H9 (cell line): ENCODE measurements at regions not wholly inside any gene's neighbourhood (a gene's known extent, or its start where the extent isn't known, plus 50 kb on each side); places are given as distances from the start of the nearest gene placed in this dataset.

Source experiments
- DNase-seq: peaks from one replicate; pipeline ENCODE4 v3.0.0-alpha.2; 2017
- H2AFZ ChIP-seq: one replicate; pipeline ENCODE4 v1.6.1; 2013; ENCODE audit warnings: mild to moderate bottlenecking, low read length, control low read depth, moderate library complexity
- H2AK5ac ChIP-seq: 2 replicates; pipeline ENCODE4 v1.6.1; 2013; ENCODE audit warnings: low read length, control low read depth, mixed read lengths; ENCODE audit not compliant: insufficient read length
- H2BK120ac ChIP-seq: one replicate; pipeline ENCODE4 v1.6.1; 2013; ENCODE audit warnings: low read depth, mild to moderate bottlenecking, low read length, control low read depth, inconsistent platforms; ENCODE audit not compliant: poor library complexity, severe bottlenecking
- H2BK12ac ChIP-seq: 2 replicates; pipeline ENCODE4 v1.6.1; 2013; ENCODE audit warnings: low read length, control low read depth, mixed read lengths, low read depth; ENCODE audit not compliant: insufficient read length
- H2BK15ac ChIP-seq: 2 replicates; pipeline ENCODE4 v1.6.1; 2013; ENCODE audit warnings: low read depth, low read length, control low read depth
- H2BK20ac ChIP-seq: one replicate; pipeline ENCODE4 v1.6.1; 2013; ENCODE audit warnings: low read depth, mild to moderate bottlenecking, low read length, control low read depth, inconsistent platforms; ENCODE audit not compliant: poor library complexity, severe bottlenecking
- H2BK5ac ChIP-seq: 2 replicates; pipeline ENCODE4 v1.6.1; 2013; ENCODE audit warnings: low read length, control low read depth, mixed read lengths; ENCODE audit not compliant: insufficient read length
- H3K14ac ChIP-seq: 2 replicates; pipeline ENCODE4 v1.6.1; 2013; ENCODE audit warnings: low read length, control low read depth; ENCODE audit not compliant: insufficient read depth
- H3K18ac ChIP-seq: 2 replicates; pipeline ENCODE4 v1.6.1; 2013; ENCODE audit warnings: low read depth, mild to moderate bottlenecking, mixed read lengths, low read length, control low read depth; ENCODE audit not compliant: insufficient read length
- H3K23ac ChIP-seq: 2 replicates; pipeline ENCODE4 v1.6.1; 2013; ENCODE audit warnings: low read length, control low read depth, mixed read lengths, low read depth; ENCODE audit not compliant: insufficient read length
- H3K23me2 ChIP-seq: 2 replicates; pipeline ENCODE4 v1.6.1; 2013; ENCODE audit warnings: low read depth, mild to moderate bottlenecking, mixed read lengths, low read length, control low read depth; ENCODE audit not compliant: insufficient read length, poor library complexity, severe bottlenecking
- H3K27ac ChIP-seq: 2 replicates; pipeline ENCODE4 v1.5.1; 2013; ENCODE audit warnings: low read length, control low read depth, mixed read lengths, low read depth; ENCODE audit not compliant: insufficient read length
- H3K27me3 ChIP-seq: 2 replicates; pipeline ENCODE4 v1.6.1; 2013; ENCODE audit warnings: low read length, control low read depth, inconsistent platforms; ENCODE audit not compliant: insufficient read depth
- H3K4ac ChIP-seq: 2 replicates; pipeline ENCODE4 v1.6.1; 2013; ENCODE audit warnings: low read depth, mild to moderate bottlenecking, control low read depth, inconsistent platforms, low read length, moderate library complexity
- H3K4me1 ChIP-seq: 2 replicates; pipeline ENCODE4 v1.6.1; 2013; ENCODE audit warnings: low read length, control low read depth, inconsistent platforms; ENCODE audit not compliant: insufficient read depth
- H3K4me2 ChIP-seq: 2 replicates; pipeline ENCODE4 v1.6.1; 2013; ENCODE audit warnings: low read length, control low read depth, mixed read lengths; ENCODE audit not compliant: insufficient read length, insufficient read depth
- H3K56ac ChIP-seq: 2 replicates; pipeline ENCODE4 v1.6.1; 2013; ENCODE audit warnings: low read depth, mild to moderate bottlenecking, mixed read lengths, low read length, control low read depth; ENCODE audit not compliant: insufficient read length
- H3K79me1 ChIP-seq: 2 replicates; pipeline ENCODE4 v1.6.1; 2013; ENCODE audit warnings: low read depth, mild to moderate bottlenecking, moderate library complexity, low read length, control low read depth, inconsistent platforms; ENCODE audit not compliant: insufficient read depth, poor library complexity, severe bottlenecking
- H3K79me2 ChIP-seq: 2 replicates; pipeline ENCODE4 v1.6.1; 2013; ENCODE audit warnings: low read length, control low read depth, inconsistent platforms; ENCODE audit not compliant: insufficient read depth
- H3K9ac ChIP-seq: 2 replicates; pipeline ENCODE4 v1.6.1; 2013; ENCODE audit warnings: low read length, control low read depth, mixed read lengths; ENCODE audit not compliant: insufficient read length; ENCODE audit errors: extremely low read depth
- H3K9me3 ChIP-seq: one replicate; pipeline ENCODE4 v1.6.1; 2013; ENCODE audit warnings: low read depth, low read length, inconsistent platforms; ENCODE audit not compliant: control insufficient read depth
- H3T11ph ChIP-seq: one replicate; pipeline ENCODE4 v1.6.1; 2013; ENCODE audit warnings: mild to moderate bottlenecking, low read length, control low read depth, inconsistent platforms
- H4K20me1 ChIP-seq: one replicate; pipeline ENCODE4 v1.6.1; 2013; ENCODE audit not compliant: control insufficient read depth, insufficient read length, insufficient read depth
- H4K5ac ChIP-seq: 2 replicates; pipeline ENCODE4 v1.6.1; 2013; ENCODE audit warnings: low read depth, mild to moderate bottlenecking, mixed read lengths, low read length, control low read depth; ENCODE audit not compliant: insufficient read length
- H4K8ac ChIP-seq: replicated peaks from 2 replicates; pipeline ENCODE4 v1.6.1; 2013; ENCODE audit warnings: low read length, control low read depth, mixed read lengths, low read depth; ENCODE audit not compliant: insufficient read length
- H4K91ac ChIP-seq: 2 replicates; pipeline ENCODE4 v1.6.1; 2013; ENCODE audit warnings: low read depth, mild to moderate bottlenecking, moderate library complexity, mixed read lengths, low read length, control low read depth; ENCODE audit not compliant: insufficient read length
- H3K27ac Mint-ChIP-seq, 3 experiments: 2 replicates in 2 of 3; 3 replicates in 1 of 3; pipeline ENCODE4 v1.8.0; 2020 to 2021; ENCODE audit warnings: mixed read lengths in 3 of 3, mild to moderate bottlenecking in 1 of 3, moderate library complexity in 1 of 3
- H3K27me3 Mint-ChIP-seq: 2 replicates; pipeline ENCODE4 v1.8.0; 2021; ENCODE audit warnings: low read depth, mild to moderate bottlenecking, moderate library complexity, mixed read lengths
- H3K36me3 Mint-ChIP-seq, 3 experiments: 2 replicates in 2 of 3; 3 replicates in 1 of 3; pipeline ENCODE4 v1.8.0; 2020 to 2021; ENCODE audit warnings: low read depth in 3 of 3, mixed read lengths in 3 of 3; ENCODE audit not compliant: insufficient read depth in 1 of 3
- H3K4me1 Mint-ChIP-seq, 2 experiments: 2 replicates each; pipeline ENCODE4 v1.8.0; 2020; ENCODE audit warnings: mixed read lengths in 2 of 2
- H3K4me3 Mint-ChIP-seq, 2 experiments: 2 replicates in 1 of 2; 3 replicates in 1 of 2; pipeline ENCODE4 v1.8.0; 2020 to 2021; ENCODE audit warnings: mild to moderate bottlenecking in 2 of 2, mixed read lengths in 2 of 2, moderate library complexity in 1 of 2
- H3K9me3 Mint-ChIP-seq, 2 experiments: 2 replicates in 1 of 2; 3 replicates in 1 of 2; pipeline ENCODE4 v1.8.0; 2020; ENCODE audit warnings: mild to moderate bottlenecking in 2 of 2, mixed read lengths in 2 of 2, moderate library complexity in 1 of 2
- CTCF ChIP-seq: fragments of 200-600 bp; sonication (generic); conservative IDR thresholded peaks from 3 replicates; pipeline ENCODE4 v1.8.0; 2021; ENCODE audit warnings: antibody characterized with exemption, mild to moderate bottlenecking
- WGBS: extraction: QIAGEN DNeasy Blood & Tissue Kit; methylation state at CpG from one replicate; pipeline ENCODE4 v1.1.7; 2013; ENCODE audit warnings: missing lambda C conversion rate, low lambda C conversion rate, mixed read lengths; ENCODE audit not compliant: insufficient read length; ENCODE audit errors: extremely low coverage; 5-methylcytosine and 5-hydroxymethylcytosine counted together

GRCh38 chr22:47275605-47276449 is 513.4 kb downstream of the TBC1D22A start:
- Histone ChIP-seq H3K9ac (no peak overlapping the region), H3K27ac (no peak overlapping the region), H3K23ac (no peak overlapping the region), H3K27me3 (no peaks in the 10 kb centered on the region), H3K79me2 (no peaks in the 10 kb centered on the region), H2BK5ac (no peak overlapping the region), H2BK120ac (no peak overlapping the region), H2BK12ac (no peak overlapping the region), H3K4ac (no peak overlapping the region), H4K91ac (no peak overlapping the region), H2BK20ac (no peak overlapping the region), H3K79me1 (no peaks in the 10 kb centered on the region), H3K14ac (no peak overlapping the region), H3K4me1 (no peaks in the 10 kb centered on the region), H2BK15ac (no peak overlapping the region), H3K4me2 (no peak overlapping the region), H3K9me3 (peaks cover 88% of the 10 kb centered on the region), H4K8ac (no peak overlapping the region), H2AFZ (no peak overlapping the region), H2AK5ac (no peak overlapping the region), H4K5ac (no peak overlapping the region), H3K56ac (no peak overlapping the region), H3T11ph (no peak overlapping the region), H3K23me2 (no peaks in the 10 kb centered on the region), H4K20me1 (no peaks in the 10 kb centered on the region), H3K18ac (no peak overlapping the region)
- Mint-ChIP-seq H3K27me3 (peaks cover 4% of the 10 kb centered on the region), H3K4me3 (no peak overlapping the region), H3K9me3 (peaks cover 75 to 96% of the 10 kb centered on the region in 2 experiments), H3K4me1 (no peaks in the 10 kb centered on the region), H3K36me3 (peaks cover 12 to 32% (median 25%) of the 10 kb centered on the region in 3 experiments; a peak in 5 of 7 replicates), H3K27ac (no peak overlapping the region)
- no CpG with 5 or more reads among the region's 12 CpGs for WGBS
- no peak for TF ChIP-seq CTCF
- DNase-seq: no peak
